OCI-LY7 (cell line): ENCODE measurements at regions not wholly inside any gene's neighbourhood (a gene's known extent, or its start where the extent isn't known, plus 50 kb on each side); places are given as distances from the start of the nearest gene placed in this dataset.
"Not testable (repeated sequence)": the region's sequence is repeated elsewhere in the genome, so short reads cannot be mapped to it uniquely, and the experiment has no call there.

ENCODE experiments used
- BruUV-seq: library from RNA; stranded (reverse); fragments of 400-500 nt; replicated peaks from 2 replicates; lab custom pipeline; 2021; lab: Mats Ljungman, UMichigan
- CTCF ChIA-PET: fragments of 300-600 bp; sonication (Branson Sonifier 250); formaldehyde crosslinking; loops from one replicate; lab custom pipeline; 2022; ENCODE audit warnings: antibody characterized with exemption; ENCODE audit not compliant: unreplicated experiment; lab: Charles Lee
- POLR2A ChIA-PET: fragments of 300-600 bp; sonication (Branson Sonifier 250); formaldehyde crosslinking; loops from one replicate; lab custom pipeline; 2022; ENCODE audit warnings: antibody characterized with exemption; lab: Charles Lee
- DNase-seq: peaks from one replicate; pipeline ENCODE4 v3.0.0-alpha.2; 2015; ENCODE audit warnings: low spot score
- H2AFZ ChIP-seq: fragments of 200-600 bp; sonication (generic), shearing (Covaris generic); 2 replicates; pipeline ENCODE4 v1.6.1; 2014; ENCODE audit warnings: mild to moderate bottlenecking, antibody characterized with exemption, low read length, moderate library complexity
- H3K27ac ChIP-seq: fragments of 200-600 bp; sonication (generic); 2 replicates; pipeline ENCODE4 v1.5.1; 2014; ENCODE audit warnings: mixed run types, low read depth, mild to moderate bottlenecking, moderate library complexity, low read length, inconsistent platforms; ENCODE audit not compliant: poor library complexity, severe bottlenecking
- H3K36me3 ChIP-seq: fragments of 200-600 bp; sonication (generic); 2 replicates; pipeline ENCODE4 v1.6.1; 2014; ENCODE audit warnings: mild to moderate bottlenecking, antibody characterized with exemption, low read length, moderate library complexity, mixed read lengths; ENCODE audit not compliant: insufficient read depth
- H3K4me1 ChIP-seq: fragments of 200-600 bp; sonication (generic); 2 replicates; pipeline ENCODE4 v1.5.1; 2014; ENCODE audit warnings: mild to moderate bottlenecking, low read length; ENCODE audit not compliant: insufficient read depth, poor library complexity, severe bottlenecking
- H3K4me2 ChIP-seq: fragments of 200-600 bp; sonication (generic); 2 replicates; pipeline ENCODE4 v1.6.1; 2014; ENCODE audit warnings: mild to moderate bottlenecking, low read length
- H3K4me3 ChIP-seq: fragments of 200-600 bp; sonication (generic); 2 replicates; pipeline ENCODE4 v1.5.1; 2014; ENCODE audit warnings: mild to moderate bottlenecking, low read depth, low read length; ENCODE audit not compliant: poor library complexity, severe bottlenecking
- H3K79me2 ChIP-seq: fragments of 200-600 bp; sonication (generic); 2 replicates; pipeline ENCODE4 v1.6.1; 2016; ENCODE audit warnings: low read depth, mild to moderate bottlenecking, low read length, moderate library complexity, mixed read lengths; ENCODE audit not compliant: insufficient read depth
- H3K9me2 ChIP-seq: fragments of 200-600 bp; sonication (generic); 2 replicates; pipeline ENCODE4 v1.6.1; 2016; ENCODE audit warnings: mild to moderate bottlenecking, low read length, mixed read lengths; ENCODE audit not compliant: insufficient read depth
- H3K9me3 ChIP-seq: fragments of 200-600 bp; sonication (generic); 2 replicates; pipeline ENCODE4 v1.6.1; 2014; ENCODE audit warnings: mild to moderate bottlenecking, mixed run types, low read length, mixed read lengths
- H4K20me1 ChIP-seq: fragments of 200-600 bp; sonication (generic); 2 replicates; pipeline ENCODE4 v1.6.1; 2014; ENCODE audit warnings: mild to moderate bottlenecking, antibody characterized with exemption, low read length, moderate library complexity, mixed read lengths; ENCODE audit not compliant: insufficient read depth
- CTCF ChIP-seq: fragments of 200-600 bp; sonication (generic); conservative IDR thresholded peaks from 2 replicates; pipeline ENCODE4 v1.5.1; 2014; ENCODE audit warnings: mild to moderate bottlenecking, antibody characterized with exemption, low read length, moderate library complexity, mixed read lengths
- EZH2phosphoT487 ChIP-seq: fragments of 200-600 bp; sonication (generic); IDR thresholded peaks from 2 replicates; pipeline ENCODE4 v1.6.1; 2018; ENCODE audit warnings: low read depth, borderline replicate concordance, mild to moderate bottlenecking, mixed run types, antibody characterized with exemption, low read length, moderate library complexity, mixed read lengths
- intact Hi-C: fragments of 100-400 bp; cut with micrococcal nuclease; formaldehyde crosslinking; loops from one replicate; pipeline ENCODE4 v1.10.0; 2022; ENCODE audit not compliant: unreplicated experiment

GRCh38 chr10:34010891-34011290, 676.4 kb upstream of the NRP1 start:
- Histone ChIP-seq H3K9me3 (no peaks in the 10 kb centered on the region), H3K4me3 (no peak overlapping the region), H3K9me2 (no peaks in the 10 kb centered on the region), H2AFZ (no peak overlapping the region), H3K4me2 (no peak overlapping the region), H3K36me3 (no peaks in the 10 kb centered on the region), H3K27ac (no peak overlapping the region), H4K20me1 (no peaks in the 10 kb centered on the region), H3K4me1 (no peaks in the 10 kb centered on the region), H3K79me2 (no peaks in the 10 kb centered on the region)
- BruUV-seq = no TSS peak
- POLR2A ChIA-PET = interaction anchor here (0.7 kb wide), 1 partner anchor 57 kb away, joined by 6 read pairs; no protein-coding TSS in a partner anchor
- TF ChIP-seq CTCF = no peak
- TF ChIP-seq EZH2phosphoT487 = no peak
- no peak for DNase-seq
- intact Hi-C loops = no loop called here
- CTCF ChIA-PET = no interaction called here

DNA sequence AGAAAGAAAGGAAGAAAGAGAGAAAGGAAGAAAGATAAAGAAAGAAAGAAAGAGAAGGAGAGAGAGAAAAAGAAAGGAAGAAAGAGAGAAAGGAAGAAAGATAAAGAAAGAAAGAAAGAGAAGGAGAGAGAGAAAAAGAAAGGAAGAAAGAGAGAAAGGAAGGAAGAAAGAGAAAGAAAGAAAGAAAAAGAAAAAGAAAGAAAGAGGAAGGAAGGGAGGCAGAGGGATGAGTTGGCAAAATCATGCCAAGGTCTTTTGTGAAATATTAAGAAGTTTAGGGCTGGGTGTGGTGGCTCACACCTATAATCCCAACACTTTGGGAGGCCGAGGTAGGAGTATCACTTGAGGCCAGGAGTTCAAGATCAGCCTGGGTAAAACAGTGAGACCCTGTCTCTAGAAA, 675.8 kb upstream of the NRP1 start:
- H3K36me3 ChIP-seq, intact Hi-C loops, H3K9me3 ChIP-seq, POLR2A ChIA-PET, H2AFZ ChIP-seq, H3K9me2 ChIP-seq, DNase-seq, H3K27ac ChIP-seq, H3K4me1 ChIP-seq, BruUV-seq, H3K4me3 ChIP-seq, H4K20me1 ChIP-seq, H3K79me2 ChIP-seq, CTCF ChIA-PET, H3K4me2 ChIP-seq: not testable (repeated sequence)

DNA sequence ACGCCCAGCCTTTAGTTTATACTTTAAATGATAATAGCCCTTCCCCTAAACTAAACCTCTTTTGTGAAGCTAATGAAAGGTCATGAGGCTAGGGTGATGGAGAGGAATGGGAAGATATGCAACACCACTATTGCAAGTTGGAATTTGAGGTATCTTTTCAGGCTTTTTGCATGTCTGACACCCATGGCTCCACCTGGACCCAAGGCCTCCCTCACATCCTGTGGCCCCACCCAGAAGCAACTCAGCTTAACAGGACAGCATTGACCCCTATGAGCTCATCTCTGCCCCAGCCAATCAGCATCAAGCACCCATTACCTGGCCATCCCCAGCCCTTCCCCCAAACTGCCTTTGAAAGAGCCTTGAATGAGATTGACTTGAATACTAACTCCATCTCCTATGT, 674.2 kb upstream of the NRP1 start:
- H2AFZ ChIP-seq = no peak overlapping the region
- H3K9me3 ChIP-seq = no peaks in the 10 kb centered on the region
- CTCF ChIA-PET = no interaction called here
- H3K4me3 ChIP-seq = no peak overlapping the region
- POLR2A ChIA-PET = no interaction called here
- DNase-seq = no peak
- TF ChIP-seq CTCF (no peak), EZH2phosphoT487 (no peak)
- H3K9me2 ChIP-seq = no peaks in the 10 kb centered on the region
- no peak overlapping the region for H3K27ac ChIP-seq
- H3K79me2 ChIP-seq = no peaks in the 10 kb centered on the region
- no peaks in the 10 kb centered on the region for H3K4me1 ChIP-seq
- BruUV-seq = no TSS peak
- no peak overlapping the region for H3K4me2 ChIP-seq
- intact Hi-C loops = no loop called here
- H4K20me1 ChIP-seq = no peaks in the 10 kb centered on the region
- no peaks in the 10 kb centered on the region for H3K36me3 ChIP-seq
